HEK293 (cell line): ENCODE measurements at regions not wholly inside any gene's neighbourhood (a gene's known extent, or its start where the extent isn't known, plus 50 kb on each side); places are given as distances from the start of the nearest gene placed in this dataset.

ENCODE experiments used
- CTCF ChIA-PET: fragments of 350-600 bp; formaldehyde crosslinking; extraction: SDS; loops from one replicate; lab custom pipeline; 2021; ENCODE audit warnings: antibody characterized with exemption; lab: Yijun Ruan, JAX
- POLR2A ChIA-PET: fragments of 300-600 bp; formaldehyde crosslinking; extraction: SDS; loops from one replicate; lab custom pipeline; 2020; ENCODE audit warnings: antibody characterized with exemption, inconsistent platforms; lab: Yijun Ruan, JAX
- H3K27ac ChIP-seq: fragments of 200-500 bp; sonication (Bioruptor generic); 2 replicates; pipeline ENCODE4 v1.5.1; 2014; ENCODE audit warnings: low read depth, low read length, control low read depth, inconsistent platforms; ENCODE audit errors: extremely low read depth
- H3K36me3 ChIP-seq, 2 experiments: fragments of 200-500 bp in 1 of 2; sonication (Bioruptor generic) in 1 of 2; 1 replicate in 1 of 2; 2 replicates in 1 of 2; pipeline ENCODE4 v1.5.1; 2014 to 2017; ENCODE audit warnings: inconsistent platforms in 2 of 2, low read length in 2 of 2; ENCODE audit not compliant: control insufficient read depth in 2 of 2, insufficient read depth in 1 of 2
- H3K4me1 ChIP-seq: fragments of 200-500 bp; sonication (Bioruptor generic); 2 replicates; pipeline ENCODE4 v1.5.1; 2014; ENCODE audit warnings: mild to moderate bottlenecking, low read length, inconsistent platforms; ENCODE audit not compliant: control insufficient read depth, insufficient read depth
- H3K4me3 ChIP-seq: 2 replicates; pipeline ENCODE4 v1.5.1; 2011; ENCODE audit warnings: low read depth, mild to moderate bottlenecking, control low read depth, low read length, moderate library complexity
- H3K9me3 ChIP-seq: fragments of 200-500 bp; sonication (Bioruptor generic); 2 replicates; pipeline ENCODE4 v1.5.1; 2014; ENCODE audit warnings: low read depth, low read length, inconsistent platforms; ENCODE audit not compliant: control insufficient read depth, insufficient read depth
- GLI2 ChIP-seq: fragments of 450-650 bp; formaldehyde crosslinking; IDR thresholded peaks from 2 replicates; pipeline ENCODE4; 2017; ENCODE audit warnings: missing biosample characterization, missing genetic modification characterization, low read depth, borderline replicate concordance
- GLIS2 ChIP-seq: fragments of 450-650 bp; formaldehyde crosslinking; IDR thresholded peaks from 2 replicates; pipeline ENCODE4 v1.5.1; 2016; ENCODE audit warnings: missing biosample characterization, missing genetic modification characterization
- HOXC10 ChIP-seq: sonication (generic); formaldehyde crosslinking; IDR thresholded peaks from 2 replicates; pipeline ENCODE4 v1.8.1; 2023; ENCODE audit warnings: mild to moderate bottlenecking, missing genetic modification reagents
- IKZF3 ChIP-seq: fragments of 450-650 bp; IDR thresholded peaks from 2 replicates; pipeline ENCODE4 v1.5.0; 2018; ENCODE audit warnings: missing biosample characterization, mild to moderate bottlenecking, missing genetic modification characterization, moderate library complexity
- KLF9 ChIP-seq: fragments of 450-650 bp; formaldehyde crosslinking; IDR thresholded peaks from 2 replicates; pipeline ENCODE4 v1.5.1; 2016; ENCODE audit warnings: missing biosample characterization, missing genetic modification characterization, low read depth
- MEIS1 ChIP-seq: sonication (generic); formaldehyde crosslinking; IDR thresholded peaks from 2 replicates; pipeline ENCODE4 v1.8.1; 2022; ENCODE audit warnings: missing genetic modification reagents, mild to moderate bottlenecking, borderline replicate concordance
- ZNF175 ChIP-seq: fragments of 450-650 bp; formaldehyde crosslinking; IDR thresholded peaks from 2 replicates; pipeline ENCODE4 v1.5.1; 2016; ENCODE audit warnings: missing biosample characterization, missing genetic modification characterization
- ZNF184 ChIP-seq: fragments of 450-650 bp; IDR thresholded peaks from 2 replicates; pipeline ENCODE4 v1.5.1; 2018; ENCODE audit warnings: missing biosample characterization, mild to moderate bottlenecking, missing genetic modification characterization
- ZNF211 ChIP-seq: fragments of 450-650 bp; formaldehyde crosslinking; IDR thresholded peaks from 2 replicates; pipeline ENCODE4 v1.5.1; 2016; ENCODE audit warnings: low read depth, missing biosample characterization, missing genetic modification characterization
- ZNF223 ChIP-seq: fragments of 450-650 bp; formaldehyde crosslinking; IDR thresholded peaks from 2 replicates; pipeline ENCODE4 v1.5.1; 2016; ENCODE audit warnings: missing biosample characterization, missing genetic modification characterization
- ZNF248 ChIP-seq: fragments of 450-650 bp; formaldehyde crosslinking; IDR thresholded peaks from 2 replicates; pipeline ENCODE4 v1.5.1; 2017; ENCODE audit warnings: missing biosample characterization, missing genetic modification characterization
- ZNF311 ChIP-seq: fragments of 450-650 bp; formaldehyde crosslinking; IDR thresholded peaks from 2 replicates; pipeline ENCODE4 v1.5.1; 2017; ENCODE audit warnings: missing biosample characterization, missing genetic modification characterization, borderline replicate concordance
- ZNF366 ChIP-seq: fragments of 450-650 bp; formaldehyde crosslinking; conservative IDR thresholded peaks from 2 replicates; pipeline ENCODE4 v1.5.1; 2016; ENCODE audit warnings: missing biosample characterization, missing genetic modification characterization
- ZNF433 ChIP-seq: fragments of 450-650 bp; formaldehyde crosslinking; IDR thresholded peaks from 2 replicates; pipeline ENCODE4 v1.5.1; 2016; ENCODE audit warnings: missing biosample characterization, missing genetic modification characterization, low read depth
- ZNF530 ChIP-seq: fragments of 450-650 bp; formaldehyde crosslinking; IDR thresholded peaks from 2 replicates; pipeline ENCODE4 v1.5.1; 2016; ENCODE audit warnings: low read depth, missing biosample characterization, missing genetic modification characterization
- ZNF549 ChIP-seq: fragments of 450-650 bp; IDR thresholded peaks from 2 replicates; pipeline ENCODE4 v1.5.1; 2018; ENCODE audit warnings: missing biosample characterization, missing genetic modification characterization, mild to moderate bottlenecking, inconsistent platforms, moderate library complexity
- ZNF843 ChIP-seq: fragments of 450-650 bp; formaldehyde crosslinking; IDR thresholded peaks from 2 replicates; pipeline ENCODE4 v1.5.1; 2016; ENCODE audit warnings: missing biosample characterization, missing genetic modification characterization
- ZSCAN16 ChIP-seq: fragments of 450-650 bp; formaldehyde crosslinking; IDR thresholded peaks from 2 replicates; pipeline ENCODE4 v1.5.1; 2016; ENCODE audit warnings: missing biosample characterization, missing genetic modification characterization
- TF ChIP-seq, protein P1 (sequence below): fragments of 450-650 bp; formaldehyde crosslinking; IDR thresholded peaks from 2 replicates; pipeline ENCODE4 v1.5.1; 2016; ENCODE audit warnings: missing biosample characterization, missing genetic modification characterization
- TF ChIP-seq, protein P2 (sequence below): fragments of 450-650 bp; IDR thresholded peaks from 2 replicates; pipeline ENCODE4 v1.5.1; 2018; ENCODE audit warnings: missing biosample characterization, mild to moderate bottlenecking, missing genetic modification characterization
- TF ChIP-seq, protein P3 (sequence below): fragments of 450-650 bp; formaldehyde crosslinking; IDR thresholded peaks from 2 replicates; pipeline ENCODE4 v1.5.1; 2016; ENCODE audit warnings: missing biosample characterization, missing genetic modification characterization
- TF ChIP-seq, protein P4 (sequence below): fragments of 450-650 bp; formaldehyde crosslinking; IDR thresholded peaks from 2 replicates; pipeline ENCODE4 v1.5.1; 2016; ENCODE audit warnings: missing biosample characterization, missing genetic modification characterization

DNA sequence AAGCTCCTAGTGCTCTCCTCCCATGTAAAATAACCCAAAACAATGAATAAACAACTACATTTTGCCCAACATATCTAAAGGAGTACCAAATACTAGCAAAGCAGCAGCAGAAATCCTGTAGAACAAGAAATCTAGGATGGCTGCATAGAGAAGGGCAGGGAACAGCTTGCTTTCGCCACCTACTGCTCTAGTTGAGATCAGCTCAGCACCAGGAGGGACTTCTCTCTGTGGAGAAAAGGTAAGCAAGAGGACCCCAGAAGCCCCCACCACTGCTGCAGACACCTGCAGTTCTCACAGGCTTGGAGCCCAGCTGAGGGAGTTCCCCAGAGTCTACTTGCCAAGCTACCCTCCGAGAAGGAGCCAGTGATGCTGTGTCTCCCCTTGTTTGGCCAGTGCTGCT is 243.0 kb upstream of the CHST9 start:
- H3K27ac ChIP-seq, result no peak overlapping the region
- CTCF ChIA-PET, result interaction anchor here (0.8 kb wide), 1 partner anchor 123 kb away, joined by 3 read pairs; no protein-coding TSS in a partner anchor
- POLR2A ChIA-PET, result no interaction called here
- no peaks in the 10 kb centered on the region for H3K36me3 ChIP-seq
- no peak overlapping the region for H3K4me3 ChIP-seq
- no peaks in the 10 kb centered on the region for H3K9me3 ChIP-seq
- TF ChIP-seq ZNF843 (tag by site-specific recombination) (no peak), KLF9 (tag by site-specific recombination) (no peak), MEIS1 (CRISPR knock-in tag) (no peak), ZNF211 (tag by site-specific recombination) (no peak), IKZF3 (no peak), ZNF223 (tag by site-specific recombination) (no peak), GLI2 (tag by site-specific recombination) (no peak), ZNF549 (tag by site-specific recombination) (no peak)
- TF ChIP-seq, protein P1, sequence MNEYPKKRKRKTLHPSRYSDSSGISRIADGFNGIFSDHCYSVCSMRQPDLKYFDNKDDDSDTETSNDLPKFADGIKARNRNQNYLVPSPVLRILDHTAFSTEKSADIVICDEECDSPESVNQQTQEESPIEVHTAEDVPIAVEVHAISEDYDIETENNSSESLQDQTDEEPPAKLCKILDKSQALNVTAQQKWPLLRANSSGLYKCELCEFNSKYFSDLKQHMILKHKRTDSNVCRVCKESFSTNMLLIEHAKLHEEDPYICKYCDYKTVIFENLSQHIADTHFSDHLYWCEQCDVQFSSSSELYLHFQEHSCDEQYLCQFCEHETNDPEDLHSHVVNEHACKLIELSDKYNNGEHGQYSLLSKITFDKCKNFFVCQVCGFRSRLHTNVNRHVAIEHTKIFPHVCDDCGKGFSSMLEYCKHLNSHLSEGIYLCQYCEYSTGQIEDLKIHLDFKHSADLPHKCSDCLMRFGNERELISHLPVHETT, result no peak
- TF ChIP-seq, protein P2, sequence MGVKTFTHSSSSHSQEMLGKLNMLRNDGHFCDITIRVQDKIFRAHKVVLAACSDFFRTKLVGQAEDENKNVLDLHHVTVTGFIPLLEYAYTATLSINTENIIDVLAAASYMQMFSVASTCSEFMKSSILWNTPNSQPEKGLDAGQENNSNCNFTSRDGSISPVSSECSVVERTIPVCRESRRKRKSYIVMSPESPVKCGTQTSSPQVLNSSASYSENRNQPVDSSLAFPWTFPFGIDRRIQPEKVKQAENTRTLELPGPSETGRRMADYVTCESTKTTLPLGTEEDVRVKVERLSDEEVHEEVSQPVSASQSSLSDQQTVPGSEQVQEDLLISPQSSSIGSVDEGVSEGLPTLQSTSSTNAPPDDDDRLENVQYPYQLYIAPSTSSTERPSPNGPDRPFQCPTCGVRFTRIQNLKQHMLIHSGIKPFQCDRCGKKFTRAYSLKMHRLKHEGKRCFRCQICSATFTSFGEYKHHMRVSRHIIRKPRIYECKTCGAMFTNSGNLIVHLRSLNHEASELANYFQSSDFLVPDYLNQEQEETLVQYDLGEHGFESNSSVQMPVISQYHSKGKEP (tag by site-specific recombination), result no peak
- H3K4me1 ChIP-seq, result no peaks in the 10 kb centered on the region

DNA sequence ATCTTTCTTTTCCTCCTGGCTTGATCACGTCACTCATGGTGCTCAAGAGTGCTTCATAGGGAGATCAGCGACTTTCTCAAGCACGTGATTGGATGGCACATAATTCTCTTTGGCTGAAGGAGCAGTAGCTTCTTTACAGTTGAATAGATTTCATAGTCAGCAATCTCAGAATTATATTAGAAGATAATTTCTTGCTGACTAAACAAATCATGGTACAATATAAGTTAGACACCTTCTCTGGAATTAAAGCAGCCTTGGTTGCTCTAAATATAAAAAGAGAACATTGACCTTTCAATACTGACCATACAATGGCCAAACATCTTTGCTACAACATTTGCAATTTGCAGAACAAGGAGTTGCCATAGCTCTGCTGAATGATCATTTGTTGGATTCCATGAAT is 238.5 kb upstream of the CHST9 start:
- H3K4me1 ChIP-seq, result no peaks in the 10 kb centered on the region
- H3K9me3 ChIP-seq, result no peaks in the 10 kb centered on the region
- POLR2A ChIA-PET, result no interaction called here
- no peak overlapping the region for H3K4me3 ChIP-seq
- TF ChIP-seq ZNF366 (tag by site-specific recombination) (no peak), ZNF311 (tag by site-specific recombination) (no peak), ZNF530 (no peak), ZSCAN16 (tag by site-specific recombination) (no peak), ZNF248 (tag by site-specific recombination) (no peak), ZNF175 (tag by site-specific recombination) (no peak), ZNF184 (tag by site-specific recombination) (no peak), ZNF433 (tag by site-specific recombination) (no peak), GLIS2 (tag by site-specific recombination) (no peak), HOXC10 (CRISPR knock-in tag) (no peak), ZNF211 (tag by site-specific recombination) (no peak)
- TF ChIP-seq, protein P3, sequence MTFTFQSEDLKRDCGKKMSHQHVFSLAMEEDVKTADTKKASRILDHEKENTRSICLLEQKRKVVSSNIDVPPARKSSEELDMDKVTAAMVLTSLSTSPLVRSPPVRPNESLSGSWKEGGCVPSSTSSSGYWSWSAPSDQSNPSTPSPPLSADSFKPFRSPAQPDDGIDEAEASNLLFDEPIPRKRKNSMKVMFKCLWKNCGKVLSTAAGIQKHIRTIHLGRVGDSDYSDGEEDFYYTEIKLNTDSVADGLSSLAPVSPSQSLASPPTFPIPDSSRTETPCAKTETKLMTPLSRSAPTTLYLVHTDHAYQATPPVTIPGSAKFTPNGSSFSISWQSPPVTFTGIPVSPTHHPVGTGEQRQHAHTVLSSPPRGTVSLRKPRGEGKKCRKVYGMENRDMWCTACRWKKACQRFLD (tag by site-specific recombination), result no peak
- TF ChIP-seq, protein P4, sequence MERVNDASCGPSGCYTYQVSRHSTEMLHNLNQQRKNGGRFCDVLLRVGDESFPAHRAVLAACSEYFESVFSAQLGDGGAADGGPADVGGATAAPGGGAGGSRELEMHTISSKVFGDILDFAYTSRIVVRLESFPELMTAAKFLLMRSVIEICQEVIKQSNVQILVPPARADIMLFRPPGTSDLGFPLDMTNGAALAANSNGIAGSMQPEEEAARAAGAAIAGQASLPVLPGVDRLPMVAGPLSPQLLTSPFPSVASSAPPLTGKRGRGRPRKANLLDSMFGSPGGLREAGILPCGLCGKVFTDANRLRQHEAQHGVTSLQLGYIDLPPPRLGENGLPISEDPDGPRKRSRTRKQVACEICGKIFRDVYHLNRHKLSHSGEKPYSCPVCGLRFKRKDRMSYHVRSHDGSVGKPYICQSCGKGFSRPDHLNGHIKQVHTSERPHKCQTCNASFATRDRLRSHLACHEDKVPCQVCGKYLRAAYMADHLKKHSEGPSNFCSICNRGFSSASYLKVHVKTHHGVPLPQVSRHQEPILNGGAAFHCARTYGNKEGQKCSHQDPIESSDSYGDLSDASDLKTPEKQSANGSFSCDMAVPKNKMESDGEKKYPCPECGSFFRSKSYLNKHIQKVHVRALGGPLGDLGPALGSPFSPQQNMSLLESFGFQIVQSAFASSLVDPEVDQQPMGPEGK, result no peak
- H3K36me3 ChIP-seq, result no peaks in the 10 kb centered on the region
- H3K27ac ChIP-seq, result no peak overlapping the region
- CTCF ChIA-PET, result interaction anchor here (0.8 kb wide), 1 partner anchor 194 kb away, joined by 3 read pairs; no protein-coding TSS in a partner anchor
